ENCODE measurements at regions not wholly inside any gene's neighbourhood (a gene's known extent, or its start where the extent isn't known, plus 50 kb on each side); places are given as distances from the start of the nearest gene placed in this dataset.

- Histone ChIP-seq H3K27ac (ENCODE audit: low read depth in 1 of 2, low read length in 1 of 2) (no peak overlapping the region), H3K4me3 (ENCODE audit: low read length in 2 of 2) (no peak overlapping the region), H3K4me1 (ENCODE audit: control insufficient read depth in 2 of 2, insufficient read depth in 2 of 2, low read length in 2 of 2) (peaks cover 0 to 15% of the 10 kb centered on the region in 2 donors), H3K36me3 (ENCODE audit: control insufficient read depth in 2 of 2, insufficient read depth in 2 of 2, low read length in 1 of 2) (no peaks in the 10 kb centered on the region), H3K27me3 (ENCODE audit: control insufficient read depth in 2 of 2, insufficient read depth in 1 of 2, low read length in 1 of 2) (no peaks in the 10 kb centered on the region), H3K9me3 (ENCODE audit: control insufficient read depth in 2 of 2, insufficient read depth in 1 of 2, low read length in 1 of 2) (no peaks in the 10 kb centered on the region)
- no peak for DNase-seq (ENCODE audit: low read depth in 6 of 9, low spot score in 9 of 9)
- WGBS: 97% methylated on average over 3 of the region's 3 CpGs
These were observed 178.7 kb upstream of the TLE3 start for GRCh38 chr15:70276401-70276800.

GRCh38 chr15:70275461-70276138 lies 177.9 kb upstream of the TLE3 start:
- Histone ChIP-seq H3K27ac (ENCODE audit: low read depth in 1 of 2, low read length in 1 of 2) (no peak overlapping the region), H3K4me3 (ENCODE audit: low read length in 2 of 2) (no peak overlapping the region), H3K9me3 (ENCODE audit: control insufficient read depth in 2 of 2, insufficient read depth in 1 of 2, low read length in 1 of 2) (no peaks in the 10 kb centered on the region), H3K27me3 (ENCODE audit: control insufficient read depth in 2 of 2, insufficient read depth in 1 of 2, low read length in 1 of 2) (no peaks in the 10 kb centered on the region), H3K4me1 (ENCODE audit: control insufficient read depth in 2 of 2, insufficient read depth in 2 of 2, low read length in 2 of 2) (peaks cover 0 to 23% of the 10 kb centered on the region in 2 donors), H3K36me3 (ENCODE audit: control insufficient read depth in 2 of 2, insufficient read depth in 2 of 2, low read length in 1 of 2) (no peaks in the 10 kb centered on the region)
- WGBS: 98% methylated on average over 8 of the region's 8 CpGs
- DNase-seq (ENCODE audit: low read depth in 6 of 9, low spot score in 9 of 9): no peak

DNA sequence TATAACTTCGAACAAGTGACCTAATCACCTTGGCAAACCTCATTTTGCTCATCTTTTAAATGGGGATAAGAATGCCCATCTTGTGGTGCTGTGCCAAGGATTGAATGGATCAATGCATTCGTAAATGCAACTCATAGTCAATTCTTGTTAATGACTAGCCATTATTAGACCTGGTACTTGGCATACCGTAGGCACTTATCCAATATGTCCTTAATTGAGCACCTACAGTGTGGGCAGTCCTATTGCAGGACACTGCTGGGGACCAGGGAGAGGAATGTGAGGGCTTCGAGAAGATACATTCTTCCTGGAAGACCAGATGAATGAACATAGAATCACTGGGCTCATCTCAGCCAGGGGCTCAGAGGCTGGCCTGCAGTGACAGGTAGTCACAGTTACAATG lies 177.2 kb upstream of the TLE3 start:
- Histone ChIP-seq H3K4me1 (ENCODE audit: control insufficient read depth in 2 of 2, insufficient read depth in 2 of 2, low read length in 2 of 2) (peaks cover 0 to 30% of the 10 kb centered on the region in 2 donors), H3K27me3 (ENCODE audit: control insufficient read depth in 2 of 2, insufficient read depth in 1 of 2, low read length in 1 of 2) (no peaks in the 10 kb centered on the region), H3K27ac (ENCODE audit: low read depth in 1 of 2, low read length in 1 of 2) (no peak overlapping the region), H3K4me3 (ENCODE audit: low read length in 2 of 2) (no peak overlapping the region), H3K36me3 (ENCODE audit: control insufficient read depth in 2 of 2, insufficient read depth in 2 of 2, low read length in 1 of 2) (no peaks in the 10 kb centered on the region), H3K9me3 (ENCODE audit: control insufficient read depth in 2 of 2, insufficient read depth in 1 of 2, low read length in 1 of 2) (no peaks in the 10 kb centered on the region)
- DNase-seq (ENCODE audit: low read depth in 6 of 9, low spot score in 9 of 9): no peak
- 97% methylated on average over 4 of the region's 4 CpGs for WGBS

DNA sequence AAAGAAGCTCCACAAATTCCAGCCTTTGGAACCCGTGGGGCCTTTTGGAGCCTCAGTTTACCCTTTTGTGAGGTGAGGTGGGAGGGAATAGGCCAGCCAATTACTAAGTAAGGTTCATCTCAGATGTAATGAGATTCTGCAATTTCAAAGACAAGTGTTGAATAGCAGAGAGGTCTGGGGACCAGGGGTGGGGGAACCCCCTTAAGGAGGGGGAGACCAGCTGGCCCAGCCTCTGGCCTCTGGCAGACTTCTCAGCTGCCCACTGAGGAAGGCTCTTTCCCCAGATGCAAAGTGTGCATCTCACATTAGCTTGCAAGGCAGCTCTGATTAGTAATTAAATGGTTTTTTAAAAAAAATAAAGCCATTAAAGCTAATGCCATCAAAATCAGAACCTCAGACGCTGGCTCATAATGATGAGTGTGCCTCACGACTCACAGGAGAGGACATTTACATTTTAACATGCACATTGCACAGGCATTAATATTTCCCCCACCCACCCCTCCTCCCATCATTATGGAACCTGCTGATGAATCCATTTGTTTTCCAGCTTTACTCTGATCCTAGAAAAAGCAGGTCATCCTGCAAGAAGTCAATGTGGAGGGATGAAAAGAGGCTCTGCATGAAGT lies 176.7 kb upstream of the TLE3 start:
- Histone ChIP-seq H3K4me3 (ENCODE audit: low read length in 2 of 2) (no peak overlapping the region), H3K27ac (ENCODE audit: low read depth in 1 of 2, low read length in 1 of 2) (no peak overlapping the region)
- 96% methylated on average over 3 of the region's 3 CpGs for WGBS

DNA sequence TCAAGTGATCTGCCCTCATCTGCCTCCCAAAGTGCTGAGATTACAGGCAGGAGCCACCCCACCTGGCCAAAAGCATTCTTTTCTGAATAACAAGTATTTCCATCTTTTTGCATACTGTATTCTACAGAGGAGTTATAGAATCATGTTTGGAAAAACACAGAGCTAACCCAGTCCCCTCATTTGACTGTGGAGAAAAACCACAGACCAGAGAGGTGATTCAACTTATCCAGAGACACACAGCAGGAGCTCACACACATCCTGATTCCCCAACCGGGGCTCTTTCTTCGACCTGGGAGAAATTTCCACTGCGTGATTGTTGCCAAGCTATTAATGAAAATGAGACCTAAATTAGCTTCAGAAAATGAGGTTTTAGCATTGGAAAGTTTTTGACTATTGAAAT lies 176.1 kb upstream of the TLE3 start:
- no peaks in the 10 kb centered on the region for H3K9me3 ChIP-seq (ENCODE audit: control insufficient read depth in 2 of 2, insufficient read depth in 1 of 2, low read length in 1 of 2)
- peaks cover 0 to 41% of the 10 kb centered on the region in 2 donors for H3K4me1 ChIP-seq (ENCODE audit: control insufficient read depth in 2 of 2, insufficient read depth in 2 of 2, low read length in 2 of 2)
- no peak for DNase-seq (ENCODE audit: low read depth in 6 of 9, low spot score in 9 of 9)
- H3K36me3 ChIP-seq (ENCODE audit: control insufficient read depth in 2 of 2, insufficient read depth in 2 of 2, low read length in 1 of 2): no peaks in the 10 kb centered on the region
- no peak overlapping the region for H3K4me3 ChIP-seq (ENCODE audit: low read length in 2 of 2)
- H3K27ac ChIP-seq (ENCODE audit: low read depth in 1 of 2, low read length in 1 of 2): no peak overlapping the region
- 96% methylated on average over 3 of the region's 3 CpGs for WGBS
- peaks cover 0 to 2% of the 10 kb centered on the region in 2 donors for H3K27me3 ChIP-seq (ENCODE audit: control insufficient read depth in 2 of 2, insufficient read depth in 1 of 2, low read length in 1 of 2)

More for the DNA sequence above, 176.7 kb upstream of the TLE3 start:
- peaks cover 0 to under 1% of the 10 kb centered on the region in 2 donors for H3K27me3 ChIP-seq (ENCODE audit: control insufficient read depth in 2 of 2, insufficient read depth in 1 of 2, low read length in 1 of 2)
- peaks cover 0 to 35% of the 10 kb centered on the region in 2 donors for H3K4me1 ChIP-seq (ENCODE audit: control insufficient read depth in 2 of 2, insufficient read depth in 2 of 2, low read length in 2 of 2)
- H3K9me3 ChIP-seq (ENCODE audit: control insufficient read depth in 2 of 2, insufficient read depth in 1 of 2, low read length in 1 of 2): no peaks in the 10 kb centered on the region
- DNase-seq (ENCODE audit: low read depth in 6 of 9, low spot score in 9 of 9): no peak
- no peaks in the 10 kb centered on the region for H3K36me3 ChIP-seq (ENCODE audit: control insufficient read depth in 2 of 2, insufficient read depth in 2 of 2, low read length in 1 of 2)

- WGBS: 97% methylated on average over 10 of the region's 10 CpGs
- DNase-seq (ENCODE audit: low read depth in 6 of 9, low spot score in 9 of 9): no peak
These were observed 175.0 kb upstream of the TLE3 start for GRCh38 chr15:70272565-70273355.

DNA sequence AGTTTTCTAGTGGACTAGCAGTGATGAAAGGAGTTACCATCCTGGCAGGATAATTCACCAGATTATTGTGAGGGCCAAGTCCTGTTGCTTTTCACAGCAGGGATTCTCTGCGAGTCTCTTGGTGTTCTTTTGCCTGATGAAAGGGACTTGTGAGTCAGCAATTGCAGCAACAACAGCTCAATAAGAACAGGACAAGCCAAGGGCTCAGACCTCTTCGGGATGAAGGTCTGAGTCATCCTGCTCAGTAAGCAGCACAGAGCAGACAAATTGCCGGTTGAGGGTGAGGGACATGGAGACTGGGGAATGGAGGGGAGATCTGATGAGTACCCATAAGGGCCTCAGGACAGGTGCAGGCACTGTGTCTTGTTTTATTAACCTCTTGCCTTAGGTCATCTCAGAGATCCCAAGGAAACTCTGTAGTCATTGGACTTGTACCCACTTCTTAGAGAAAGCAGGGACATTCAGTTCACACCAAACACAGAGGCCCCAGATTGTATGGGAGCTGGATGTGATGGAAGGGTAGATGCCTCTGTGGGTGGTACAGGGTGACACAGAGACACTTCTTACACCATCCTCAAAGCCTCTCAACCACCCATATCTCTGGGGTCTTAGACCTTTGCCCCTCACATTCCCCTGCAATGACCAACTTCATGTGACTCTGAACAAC lies 173.8 kb upstream of the TLE3 start:
- DNase-seq (ENCODE audit: low read depth in 6 of 9, low spot score in 9 of 9): no peak
- Histone ChIP-seq H3K36me3 (ENCODE audit: control insufficient read depth in 2 of 2, insufficient read depth in 2 of 2, low read length in 1 of 2) (no peaks in the 10 kb centered on the region), H3K27me3 (ENCODE audit: control insufficient read depth in 2 of 2, insufficient read depth in 1 of 2, low read length in 1 of 2) (peaks cover 0 to 5% of the 10 kb centered on the region in 2 donors), H3K4me1 (ENCODE audit: control insufficient read depth in 2 of 2, insufficient read depth in 2 of 2, low read length in 2 of 2) (peaks cover 5 to 63% of the 10 kb centered on the region in 2 donors), H3K4me3 (ENCODE audit: low read length in 2 of 2) (no peak overlapping the region), H3K9me3 (ENCODE audit: control insufficient read depth in 2 of 2, insufficient read depth in 1 of 2, low read length in 1 of 2) (no peaks in the 10 kb centered on the region), H3K27ac (ENCODE audit: low read depth in 1 of 2, low read length in 1 of 2) (no peak overlapping the region)
- WGBS: 75% methylated on average over 3 of the region's 3 CpGs

More at GRCh38 chr15:70272565-70273355, 175.0 kb upstream of the TLE3 start:
- H3K27me3 ChIP-seq (ENCODE audit: control insufficient read depth in 2 of 2, insufficient read depth in 1 of 2, low read length in 1 of 2): peaks cover 0 to 2% of the 10 kb centered on the region in 2 donors
- H3K27ac ChIP-seq (ENCODE audit: low read depth in 1 of 2, low read length in 1 of 2): no peak overlapping the region
- H3K4me1 ChIP-seq (ENCODE audit: control insufficient read depth in 2 of 2, insufficient read depth in 2 of 2, low read length in 2 of 2): peaks cover 3 to 51% of the 10 kb centered on the region in 2 donors
- no peaks in the 10 kb centered on the region for H3K9me3 ChIP-seq (ENCODE audit: control insufficient read depth in 2 of 2, insufficient read depth in 1 of 2, low read length in 1 of 2)
- H3K36me3 ChIP-seq (ENCODE audit: control insufficient read depth in 2 of 2, insufficient read depth in 2 of 2, low read length in 1 of 2): no peaks in the 10 kb centered on the region
- no peak overlapping the region for H3K4me3 ChIP-seq (ENCODE audit: low read length in 2 of 2)

- 80% methylated on average over 8 of the region's 8 CpGs for WGBS
- Histone ChIP-seq H3K4me3 (ENCODE audit: low read length in 2 of 2) (no peak overlapping the region), H3K27ac (ENCODE audit: low read depth in 1 of 2, low read length in 1 of 2) (no peak overlapping the region), H3K27me3 (ENCODE audit: control insufficient read depth in 2 of 2, insufficient read depth in 1 of 2, low read length in 1 of 2) (peaks cover 0 to 11% of the 10 kb centered on the region in 2 donors), H3K4me1 (ENCODE audit: control insufficient read depth in 2 of 2, insufficient read depth in 2 of 2, low read length in 2 of 2) (peaks cover 12 to 72% of the 10 kb centered on the region in 2 donors), H3K36me3 (ENCODE audit: control insufficient read depth in 2 of 2, insufficient read depth in 2 of 2, low read length in 1 of 2) (no peaks in the 10 kb centered on the region), H3K9me3 (ENCODE audit: control insufficient read depth in 2 of 2, insufficient read depth in 1 of 2, low read length in 1 of 2) (no peaks in the 10 kb centered on the region)
- DNase-seq (ENCODE audit: low read depth in 6 of 9, low spot score in 9 of 9): no peak
These were observed 173.0 kb upstream of the TLE3 start for GRCh38 chr15:70270752-70271111.

Data from thymus (tissue), 11 donors.